ENCODE measurements at regions not wholly inside any gene's neighbourhood (a gene's known extent, or its start where the extent isn't known, plus 50 kb on each side); places are given as distances from the start of the nearest gene placed in this dataset.
"Not testable (repeated sequence)": the region's sequence is repeated elsewhere in the genome, so short reads cannot be mapped to it uniquely, and the experiment has no call there.

DNA sequence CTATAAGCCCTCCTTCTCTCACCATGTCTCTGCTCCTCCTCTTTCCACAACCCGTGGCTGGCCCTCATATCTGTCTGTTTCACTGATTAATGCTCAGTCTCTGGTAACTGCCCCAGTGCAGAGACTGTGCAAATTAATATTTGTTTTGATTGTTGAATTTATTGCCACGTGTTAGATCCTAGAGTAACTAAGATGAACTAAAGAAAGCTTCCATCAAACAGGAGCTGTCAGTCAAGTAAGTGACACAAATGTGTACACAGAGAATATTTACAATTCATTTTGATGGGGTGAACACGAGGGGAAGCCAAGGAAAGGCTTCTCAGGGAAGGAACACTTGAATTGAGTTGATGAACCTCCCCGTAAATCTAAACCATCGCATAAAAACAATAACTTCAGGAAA, 182.5 kb downstream of the BAMBI start:
- no peak for DNase-seq (ENCODE audit: low read depth)

DNA sequence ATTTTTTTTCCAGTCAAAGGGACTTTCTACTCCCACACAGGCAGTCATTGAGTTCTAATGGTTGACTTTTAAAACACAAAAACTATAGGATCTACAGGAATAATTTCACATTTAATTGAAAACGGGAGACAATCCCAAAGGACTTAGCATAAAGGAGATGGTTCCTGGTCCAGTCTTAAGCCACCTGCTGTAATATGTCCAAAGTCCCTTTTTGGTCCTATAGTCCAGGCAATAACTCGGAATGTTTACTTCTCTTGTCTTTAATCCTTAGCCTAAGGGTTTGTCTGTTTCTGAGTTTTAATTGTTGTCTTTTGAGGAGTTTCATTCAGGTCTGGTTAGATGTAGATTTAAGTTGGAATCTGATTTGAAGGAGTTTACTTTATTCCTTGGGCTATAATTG, 184.9 kb downstream of the BAMBI start:
- DNase-seq (ENCODE audit: low read depth) = no peak

GRCh38 chr10:28869606-28870201, 192.4 kb downstream of the BAMBI start:
- no peak for DNase-seq (ENCODE audit: low read depth)

- no peak for DNase-seq (ENCODE audit: low read depth)
These were observed 194.3 kb downstream of the BAMBI start for GRCh38 chr10:28871665-28872064.

DNA sequence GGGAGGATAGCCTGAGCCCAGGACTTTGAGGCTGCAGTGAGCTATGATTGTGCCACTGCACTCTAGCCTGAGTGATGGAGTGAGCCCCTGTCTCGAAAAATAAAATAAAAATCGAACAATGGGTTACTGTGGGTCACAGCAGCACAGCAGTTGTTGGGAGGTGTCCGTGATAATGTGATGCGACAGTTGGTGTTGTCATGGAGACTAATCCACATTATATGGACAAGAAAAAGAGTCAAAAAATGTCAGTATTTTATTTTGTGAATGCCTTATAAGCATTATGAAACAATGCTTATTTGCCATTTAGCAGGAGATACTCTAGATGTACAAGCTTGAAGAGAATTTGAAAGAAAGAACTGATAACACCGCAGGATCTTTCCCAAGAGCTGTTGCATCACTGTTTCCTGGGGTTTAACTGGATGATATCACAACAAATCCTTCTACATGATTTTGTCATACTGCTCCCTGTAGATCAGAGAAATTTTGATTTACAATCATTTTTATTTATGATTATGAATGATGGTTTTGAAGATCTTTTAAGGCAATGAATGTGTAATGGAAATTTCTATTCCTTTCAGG, 195.4 kb downstream of the BAMBI start:
- DNase-seq (ENCODE audit: low read depth) = no peak

GRCh38 chr10:28873540-28873939, 196.2 kb downstream of the BAMBI start:
- DNase-seq (ENCODE audit: low read depth) = no peak

GRCh38 chr10:28874210-28874609, 196.9 kb downstream of the BAMBI start:
- DNase-seq (ENCODE audit: low read depth) = no peak

- peak; percentile 39 for DNase-seq (ENCODE audit: low read depth)
These were observed 198.3 kb downstream of the BAMBI start for GRCh38 chr10:28875549-28876081.

DNA sequence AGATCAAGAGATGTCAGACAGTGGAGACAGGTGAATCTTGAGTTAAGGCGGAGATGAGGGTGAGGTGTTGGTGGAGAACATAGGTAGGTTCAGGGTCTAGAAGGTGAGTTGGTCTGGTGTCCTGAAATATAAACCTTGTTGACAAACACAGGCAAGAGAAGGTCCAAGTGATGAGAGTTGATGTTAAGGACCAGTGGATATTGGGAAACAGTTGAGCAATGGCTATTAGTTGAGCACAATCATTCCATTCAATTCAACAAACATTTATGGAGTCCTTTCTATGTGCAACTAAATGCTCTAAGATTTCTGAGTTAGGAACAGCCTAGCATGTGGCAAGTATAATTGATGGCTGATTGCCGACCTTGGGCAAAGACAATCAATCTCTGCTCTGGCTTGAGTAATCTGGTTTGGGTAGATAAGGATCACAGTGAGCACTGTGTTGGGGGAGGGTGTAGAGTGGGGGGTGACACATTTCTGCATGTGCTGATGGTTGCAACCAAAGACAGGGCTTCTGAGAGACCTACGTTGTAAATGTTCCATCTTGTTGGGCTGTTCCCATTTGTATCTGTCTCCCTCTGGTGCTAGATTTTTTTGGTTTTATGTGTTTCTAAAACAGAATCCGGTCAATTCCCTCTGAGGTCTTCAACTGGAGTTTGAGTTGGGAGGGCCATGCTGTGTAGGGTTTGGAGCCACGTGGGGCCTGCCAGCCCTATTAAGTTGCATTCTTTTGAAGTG, 201.1 kb downstream of the BAMBI start:
- no peak for DNase-seq (ENCODE audit: low read depth)

DNA sequence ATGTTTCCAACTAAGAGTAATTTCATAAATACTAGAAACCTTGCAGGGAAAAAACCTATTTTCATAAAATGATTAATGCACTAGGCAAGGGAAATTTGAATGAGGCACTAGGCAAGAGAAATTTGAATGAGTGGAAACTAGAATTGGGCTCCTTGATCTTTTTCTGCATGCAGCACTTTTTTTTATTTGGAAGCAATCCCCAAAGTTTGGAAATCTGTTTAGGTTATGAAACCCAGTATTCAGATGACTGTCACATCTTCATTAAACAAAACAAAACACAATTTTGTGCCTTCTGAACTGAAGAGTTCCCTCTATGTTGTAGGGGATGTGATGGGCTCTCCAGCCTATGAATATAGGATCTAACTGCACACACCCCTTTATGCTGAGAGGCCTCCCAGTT, 201.9 kb downstream of the BAMBI start:
- DNase-seq (ENCODE audit: low read depth) = no peak

- DNase-seq (ENCODE audit: low read depth) = peak; percentile 86
These were observed 202.8 kb downstream of the BAMBI start for GRCh38 chr10:28879875-28880682.

GRCh38 chr10:28880683-28880950, 203.3 kb downstream of the BAMBI start:
- DNase-seq (ENCODE audit: low read depth) = peak; percentile 20

DNA sequence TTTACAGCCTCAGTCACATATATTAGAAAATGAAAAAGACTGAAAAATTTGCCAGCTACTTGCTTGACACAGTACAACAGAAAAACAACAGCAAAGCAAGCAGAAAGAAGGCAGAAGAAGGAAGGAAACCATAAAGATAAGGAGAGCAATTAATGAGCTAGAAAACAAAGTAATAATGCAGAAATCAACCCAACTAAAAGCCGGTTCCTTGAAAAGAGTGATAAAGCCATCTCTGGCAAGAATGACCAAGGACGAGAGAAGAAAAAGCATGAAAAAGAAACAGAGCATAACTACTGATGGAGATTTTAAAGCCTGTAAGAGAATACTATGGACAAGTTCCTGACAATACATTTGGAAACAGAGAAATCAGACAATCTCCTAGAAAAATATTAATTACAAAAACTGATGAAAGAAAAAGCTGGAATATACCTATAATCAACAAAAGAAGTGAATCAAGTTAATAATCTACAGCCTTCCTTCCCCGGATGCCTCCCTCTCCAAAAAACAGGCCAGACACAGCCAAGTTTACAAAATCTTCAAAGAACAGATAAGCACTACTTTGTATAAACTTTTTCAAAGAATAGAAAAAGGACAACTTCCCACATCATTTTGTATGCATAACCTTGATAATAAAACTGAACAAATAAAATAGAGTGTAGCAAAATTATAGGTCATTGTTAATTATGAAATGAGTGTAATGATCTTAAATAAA, 204.0 kb downstream of the BAMBI start:
- no peak for DNase-seq (ENCODE audit: low read depth)

DNA sequence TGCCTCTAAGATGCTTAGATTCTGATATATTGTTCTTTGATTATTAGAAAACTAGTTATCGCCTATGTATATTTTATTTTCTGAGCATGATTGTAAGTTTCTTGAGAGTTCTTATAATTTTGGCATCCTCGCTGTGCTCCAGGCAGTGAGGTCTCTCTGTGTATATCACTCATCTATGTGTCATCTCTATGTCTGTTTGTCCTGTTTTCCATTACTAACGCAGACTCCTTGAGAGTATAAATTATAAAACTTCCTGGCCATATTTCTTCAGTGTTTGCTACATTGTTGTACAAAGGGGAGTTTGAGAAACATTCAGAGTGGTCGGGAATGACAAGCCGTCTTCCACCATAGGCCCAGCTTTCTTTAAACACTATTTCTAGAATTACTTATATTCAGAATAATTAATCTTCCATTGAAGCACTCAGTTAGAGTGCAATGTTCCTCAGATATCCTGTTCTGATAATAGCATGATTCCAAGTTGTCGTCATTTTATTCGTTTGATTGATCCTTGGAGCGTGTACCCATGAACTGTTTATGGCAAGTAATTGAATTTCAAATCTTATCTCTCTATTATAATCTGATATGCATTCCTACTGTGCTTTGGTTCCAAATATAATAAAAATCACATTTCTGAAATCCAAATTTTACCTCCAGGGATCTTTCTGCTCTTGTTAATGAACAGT, 206.6 kb downstream of the BAMBI start:
- no peak for DNase-seq (ENCODE audit: low read depth)

GRCh38 chr10:28890121-28890950, 213.0 kb downstream of the BAMBI start:
- no peak for DNase-seq (ENCODE audit: low read depth)

- DNase-seq (ENCODE audit: low read depth) = no peak
These were observed 213.9 kb downstream of the BAMBI start for GRCh38 chr10:28891058-28891713.

GRCh38 chr10:28892818-28893547, 215.7 kb downstream of the BAMBI start:
- DNase-seq (ENCODE audit: low read depth) = peak; percentile 86

- DNase-seq (ENCODE audit: low read depth) = no peak
These were observed 216.8 kb downstream of the BAMBI start for GRCh38 chr10:28894146-28894545.

GRCh38 chr10:28895671-28896070, 218.3 kb downstream of the BAMBI start:
- DNase-seq (ENCODE audit: low read depth) = not testable (repeated sequence)

Data from EH (cell line).